Thoracic aorta (tissue), 2 donors: ENCODE measurements at regions not wholly inside any gene's neighbourhood (a gene's known extent, or its start where the extent isn't known, plus 50 kb on each side); places are given as distances from the start of the nearest gene placed in this dataset.

Source experiments
- ATAC-seq: fragments of 150-250 bp; one replicate; pipeline ENCODE4 v1.8.0; 2017; ENCODE audit warnings: low read depth; ENCODE audit not compliant: insufficient number of reproducible peaks, low FRiP score
- DNase-seq: peaks from one replicate; pipeline ENCODE4 v3.0.0-alpha.2; 2020; ENCODE audit warnings: low spot score
- H3K27ac ChIP-seq, 2 donors: fragments of 200-600 bp; sonication (generic); 1 replicate in 1 of 2; 2 replicates in 1 of 2; pipeline ENCODE4 v1.5.1; 2016; ENCODE audit warnings: mild to moderate bottlenecking in 2 of 2, moderate library complexity in 2 of 2
- H3K27me3 ChIP-seq: fragments of 200-600 bp; sonication (generic); replicated peaks from 2 replicates; pipeline ENCODE4 v1.6.0; 2016; ENCODE audit warnings: mild to moderate bottlenecking; ENCODE audit not compliant: insufficient read depth
- H3K36me3 ChIP-seq: fragments of 200-600 bp; sonication (generic); one replicate; pipeline ENCODE4 v1.5.1; 2016
- H3K4me1 ChIP-seq, 2 donors: fragments of 200-600 bp; sonication (generic); 1 replicate in 1 of 2; 2 replicates in 1 of 2; pipeline versions ENCODE4 v1.5.1 to v1.6.0; 2016; ENCODE audit warnings: low read depth in 2 of 2, mild to moderate bottlenecking in 1 of 2; ENCODE audit not compliant: control insufficient read depth in 1 of 2
- H3K4me3 ChIP-seq: fragments of 200-600 bp; sonication (generic); 2 replicates; pipeline ENCODE4 v1.5.1; 2016; ENCODE audit warnings: mild to moderate bottlenecking
- H3K9me3 ChIP-seq: fragments of 200-600 bp; sonication (generic); 2 replicates; pipeline ENCODE4 v1.5.1; 2016
- TF ChIP-seq, protein P1 (sequence below): fragments of 200-600 bp; sonication (generic); IDR thresholded peaks from one replicate; pipeline ENCODE4 v1.5.1; 2019; ENCODE audit warnings: antibody characterized with exemption

DNA sequence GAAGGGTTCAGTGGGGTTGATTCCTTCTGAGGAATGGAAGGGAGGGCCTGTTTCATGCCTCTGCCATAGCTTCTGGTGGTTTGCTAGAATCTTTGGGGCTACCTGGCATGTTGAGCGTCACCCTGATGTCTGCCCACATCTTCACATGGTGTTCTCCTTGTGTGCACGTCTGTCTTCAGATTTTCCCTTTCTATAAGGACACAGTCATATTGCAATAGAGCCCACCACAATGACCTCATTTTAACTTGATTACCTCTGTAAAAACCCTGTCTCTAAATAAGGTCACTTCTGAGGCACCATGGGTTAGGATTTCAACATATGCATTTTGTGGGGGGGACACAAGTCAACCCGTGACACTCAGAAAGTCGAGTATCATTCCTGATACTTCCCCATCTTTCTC, 257.9 kb downstream of the COG6 start:
- Histone ChIP-seq H3K4me1 (no peaks in the 10 kb centered on the region), H3K4me3 (no peak overlapping the region), H3K27me3 (no peaks in the 10 kb centered on the region), H3K9me3 (no peaks in the 10 kb centered on the region), H3K27ac (no peak overlapping the region), H3K36me3 (no peaks in the 10 kb centered on the region)
- DNase-seq = no peak
- no peak for ATAC-seq
- TF ChIP-seq, protein P1, sequence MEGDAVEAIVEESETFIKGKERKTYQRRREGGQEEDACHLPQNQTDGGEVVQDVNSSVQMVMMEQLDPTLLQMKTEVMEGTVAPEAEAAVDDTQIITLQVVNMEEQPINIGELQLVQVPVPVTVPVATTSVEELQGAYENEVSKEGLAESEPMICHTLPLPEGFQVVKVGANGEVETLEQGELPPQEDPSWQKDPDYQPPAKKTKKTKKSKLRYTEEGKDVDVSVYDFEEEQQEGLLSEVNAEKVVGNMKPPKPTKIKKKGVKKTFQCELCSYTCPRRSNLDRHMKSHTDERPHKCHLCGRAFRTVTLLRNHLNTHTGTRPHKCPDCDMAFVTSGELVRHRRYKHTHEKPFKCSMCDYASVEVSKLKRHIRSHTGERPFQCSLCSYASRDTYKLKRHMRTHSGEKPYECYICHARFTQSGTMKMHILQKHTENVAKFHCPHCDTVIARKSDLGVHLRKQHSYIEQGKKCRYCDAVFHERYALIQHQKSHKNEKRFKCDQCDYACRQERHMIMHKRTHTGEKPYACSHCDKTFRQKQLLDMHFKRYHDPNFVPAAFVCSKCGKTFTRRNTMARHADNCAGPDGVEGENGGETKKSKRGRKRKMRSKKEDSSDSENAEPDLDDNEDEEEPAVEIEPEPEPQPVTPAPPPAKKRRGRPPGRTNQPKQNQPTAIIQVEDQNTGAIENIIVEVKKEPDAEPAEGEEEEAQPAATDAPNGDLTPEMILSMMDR = no peak

DNA sequence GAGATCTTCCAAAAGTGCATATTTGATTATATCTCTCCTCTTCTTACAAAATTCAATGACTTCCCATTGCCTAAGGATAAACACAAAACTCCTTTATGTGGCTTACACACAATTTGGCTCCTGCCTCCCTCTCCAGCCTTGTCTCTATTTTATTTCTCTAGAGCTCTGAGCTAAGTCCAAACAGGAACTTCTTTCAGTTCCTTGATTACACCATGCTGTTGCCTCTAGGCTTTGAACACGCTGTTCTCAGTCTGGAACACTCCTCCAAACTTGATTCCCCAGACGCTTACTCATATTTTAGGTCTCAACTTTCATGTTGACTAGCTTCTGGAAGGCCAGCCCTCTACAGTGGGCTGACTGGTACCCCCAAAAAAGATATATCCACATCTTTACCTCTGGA, 258.5 kb downstream of the COG6 start:
- TF ChIP-seq, protein P1 = no peak
- Histone ChIP-seq H3K4me3 (no peak overlapping the region), H3K4me1 (no peaks in the 10 kb centered on the region), H3K27me3 (no peaks in the 10 kb centered on the region), H3K27ac (no peak overlapping the region), H3K36me3 (no peaks in the 10 kb centered on the region), H3K9me3 (no peaks in the 10 kb centered on the region)
- no peak for DNase-seq
- peak; percentile 68 for ATAC-seq

DNA sequence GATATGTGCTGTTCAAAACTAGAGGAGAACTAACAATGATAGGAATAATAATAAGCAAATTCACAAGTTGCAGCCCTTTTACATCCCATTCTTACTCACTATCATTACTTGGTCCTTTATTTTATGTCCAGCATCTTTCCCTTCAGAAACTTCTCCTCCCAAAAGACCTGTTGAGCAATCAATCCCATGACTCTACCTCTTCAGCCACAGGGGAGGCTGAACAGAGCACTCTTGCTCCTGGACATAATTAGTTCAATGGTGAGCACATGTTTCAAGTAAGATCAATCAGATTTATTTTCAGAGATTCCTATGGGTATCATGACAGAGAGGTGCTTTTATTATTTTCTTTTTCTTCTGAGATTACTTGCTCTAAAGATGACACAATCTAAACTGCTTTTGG, 260.0 kb downstream of the COG6 start:
- Histone ChIP-seq H3K9me3 (no peaks in the 10 kb centered on the region), H3K4me3 (no peak overlapping the region), H3K27me3 (no peaks in the 10 kb centered on the region), H3K27ac (no peak overlapping the region), H3K36me3 (no peaks in the 10 kb centered on the region), H3K4me1 (no peaks in the 10 kb centered on the region)
- ATAC-seq (no peak), DNase-seq (no peak)
- TF ChIP-seq, protein P1 = no peak

DNA sequence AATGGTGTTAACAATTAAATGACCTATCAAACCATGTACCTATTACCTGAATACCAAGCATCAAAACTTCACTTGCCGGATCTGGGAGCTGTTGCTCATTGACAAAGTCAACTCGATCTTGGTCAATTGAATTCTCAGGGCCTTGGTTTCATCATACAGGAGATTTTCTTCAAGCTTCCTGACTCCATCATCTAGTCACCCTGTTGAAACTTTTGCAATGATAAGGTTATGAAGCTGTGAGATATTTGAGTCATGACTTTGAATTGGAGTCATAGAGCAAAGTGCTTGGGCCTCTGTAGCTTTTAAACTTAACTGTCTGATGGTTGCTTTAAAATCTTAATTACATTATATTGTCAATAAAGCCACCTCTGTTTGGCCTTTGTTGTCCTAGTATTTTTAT, 260.9 kb downstream of the COG6 start:
- Histone ChIP-seq H3K9me3 (no peaks in the 10 kb centered on the region), H3K27ac (no peak overlapping the region), H3K4me3 (no peak overlapping the region), H3K27me3 (no peaks in the 10 kb centered on the region), H3K36me3 (no peaks in the 10 kb centered on the region), H3K4me1 (no peaks in the 10 kb centered on the region)
- DNase-seq = no peak
- no peak for ATAC-seq
- TF ChIP-seq, protein P1 = no peak

DNA sequence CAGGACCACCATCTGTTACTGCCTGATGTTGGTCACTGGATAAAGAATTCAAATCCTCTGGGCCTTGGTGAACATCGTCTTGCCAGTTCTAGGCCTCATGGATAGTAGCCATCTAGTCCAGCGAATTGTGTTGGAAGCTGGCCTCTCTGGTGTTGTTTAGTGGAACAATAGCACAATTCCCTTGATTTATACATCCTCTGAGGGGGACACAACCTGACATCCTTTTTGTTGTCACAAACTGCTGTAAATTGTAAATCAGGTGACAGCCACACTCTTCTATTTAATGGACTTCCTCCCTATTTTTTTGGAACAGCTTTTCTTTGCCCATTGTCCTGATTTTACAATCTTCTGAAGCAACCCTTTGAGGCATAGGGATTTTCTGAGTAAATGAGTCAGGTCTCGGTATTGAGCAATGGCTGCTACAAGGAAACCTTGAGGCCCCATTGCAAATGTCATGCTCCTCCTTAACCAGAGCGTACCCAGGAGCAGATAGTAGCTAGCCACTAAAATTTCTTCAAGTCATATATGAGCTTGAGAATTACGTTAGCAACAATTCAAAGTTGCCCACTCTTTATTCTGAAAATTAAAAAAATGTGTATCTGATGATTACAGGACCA, 263.3 kb downstream of the COG6 start:
- TF ChIP-seq, protein P1 = no peak
- ATAC-seq (no peak), DNase-seq (no peak)
- no peak overlapping the region for H3K27ac ChIP-seq
- H3K9me3 ChIP-seq = no peaks in the 10 kb centered on the region
- H3K4me1 ChIP-seq = no peaks in the 10 kb centered on the region
- no peaks in the 10 kb centered on the region for H3K27me3 ChIP-seq
- no peaks in the 10 kb centered on the region for H3K36me3 ChIP-seq
- no peak overlapping the region for H3K4me3 ChIP-seq
